Panc1 (cell line): ENCODE measurements at regions not wholly inside any gene's neighbourhood (a gene's known extent, or its start where the extent isn't known, plus 50 kb on each side); places are given as distances from the start of the nearest gene placed in this dataset.

ENCODE experiments used
- POLR2AphosphoS5 ChIP-seq: IDR thresholded peaks from 2 replicates; pipeline ENCODE4 v1.6.1; 2012; ENCODE audit warnings: mild to moderate bottlenecking, low read depth, low read length, moderate library complexity
- REST ChIP-seq, 2 experiments: IDR thresholded peaks; 2 replicates each; pipeline ENCODE4 v1.6.1; 2011 to 2012; ENCODE audit warnings: low read depth in 2 of 2, control low read depth in 1 of 2, low read length in 1 of 2, mild to moderate bottlenecking in 1 of 2, moderate library complexity in 1 of 2; ENCODE audit not compliant: insufficient read depth in 1 of 2
- SIN3A ChIP-seq: IDR thresholded peaks from 2 replicates; pipeline ENCODE4 v1.6.1; 2012; ENCODE audit warnings: low read depth, mild to moderate bottlenecking, low read length, moderate library complexity, borderline replicate concordance; ENCODE audit not compliant: insufficient read depth
- TCF7L2 ChIP-seq: IDR thresholded peaks from 2 replicates; pipeline ENCODE4 v1.6.1; 2011; ENCODE audit warnings: mild to moderate bottlenecking, low read depth, low read length, inconsistent platforms
- TF ChIP-seq, protein P1 (sequence below): fragments of 450-650 bp; IDR thresholded peaks from 2 replicates; pipeline ENCODE4 v1.5.1; 2017; ENCODE audit warnings: mild to moderate bottlenecking

GRCh38 chr2:242004902-242005230 lies 135.3 kb downstream of the RTP5 start:
- TF ChIP-seq, protein P1, sequence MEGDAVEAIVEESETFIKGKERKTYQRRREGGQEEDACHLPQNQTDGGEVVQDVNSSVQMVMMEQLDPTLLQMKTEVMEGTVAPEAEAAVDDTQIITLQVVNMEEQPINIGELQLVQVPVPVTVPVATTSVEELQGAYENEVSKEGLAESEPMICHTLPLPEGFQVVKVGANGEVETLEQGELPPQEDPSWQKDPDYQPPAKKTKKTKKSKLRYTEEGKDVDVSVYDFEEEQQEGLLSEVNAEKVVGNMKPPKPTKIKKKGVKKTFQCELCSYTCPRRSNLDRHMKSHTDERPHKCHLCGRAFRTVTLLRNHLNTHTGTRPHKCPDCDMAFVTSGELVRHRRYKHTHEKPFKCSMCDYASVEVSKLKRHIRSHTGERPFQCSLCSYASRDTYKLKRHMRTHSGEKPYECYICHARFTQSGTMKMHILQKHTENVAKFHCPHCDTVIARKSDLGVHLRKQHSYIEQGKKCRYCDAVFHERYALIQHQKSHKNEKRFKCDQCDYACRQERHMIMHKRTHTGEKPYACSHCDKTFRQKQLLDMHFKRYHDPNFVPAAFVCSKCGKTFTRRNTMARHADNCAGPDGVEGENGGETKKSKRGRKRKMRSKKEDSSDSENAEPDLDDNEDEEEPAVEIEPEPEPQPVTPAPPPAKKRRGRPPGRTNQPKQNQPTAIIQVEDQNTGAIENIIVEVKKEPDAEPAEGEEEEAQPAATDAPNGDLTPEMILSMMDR, result no peak
- TF ChIP-seq POLR2AphosphoS5, result no peak
- no peak for TF ChIP-seq SIN3A
- no peak for TF ChIP-seq REST (IDR thresholded peaks at IDR 0.05; ENCODE audit: insufficient read depth in 1 of 2, low read depth in 2 of 2, low read length in 1 of 2)
- no peak for TF ChIP-seq TCF7L2
